Liver (tissue), 8 donors: ENCODE measurements at regions not wholly inside any gene's neighbourhood (a gene's known extent, or its start where the extent isn't known, plus 50 kb on each side); places are given as distances from the start of the nearest gene placed in this dataset.

Source experiments
- DNase-seq: peaks from one replicate; pipeline ENCODE4 v3.0.0-alpha.2; 2017; ENCODE audit warnings: low spot score
- H3K27ac ChIP-seq, 2 donors: one replicate each; pipeline ENCODE4 v1.7.0; 2013; ENCODE audit warnings: inconsistent platforms in 2 of 2, low read length in 2 of 2, control low read depth in 1 of 2, low read depth in 1 of 2, mild to moderate bottlenecking in 1 of 2
- H3K27me3 ChIP-seq, 4 donors: one replicate each; pipeline versions ENCODE4 v1.6.1 to v1.7.0; 2013; ENCODE audit warnings: low read length in 3 of 4, inconsistent platforms in 1 of 4, mild to moderate bottlenecking in 1 of 4, moderate library complexity in 1 of 4; ENCODE audit not compliant: control insufficient read depth in 4 of 4, insufficient read depth in 4 of 4
- H3K36me3 ChIP-seq, 4 donors: one replicate each; pipeline versions ENCODE4 v1.6.1 to v1.7.0; 2013; ENCODE audit warnings: low read length in 3 of 4, mild to moderate bottlenecking in 3 of 4, low read depth in 1 of 4, moderate library complexity in 1 of 4; ENCODE audit not compliant: control insufficient read depth in 4 of 4, insufficient read depth in 3 of 4
- H3K4me1 ChIP-seq, 4 donors: one replicate each; pipeline versions ENCODE4 v1.6.1 to v1.7.0; 2013; ENCODE audit warnings: low read length in 3 of 4, mild to moderate bottlenecking in 3 of 4, moderate library complexity in 1 of 4; ENCODE audit not compliant: control insufficient read depth in 4 of 4, insufficient read depth in 4 of 4
- H3K4me3 ChIP-seq, 3 donors: one replicate each; pipeline versions ENCODE4 v1.6.1 to v1.7.0; 2013; ENCODE audit warnings: low read length in 3 of 3, control low read depth in 1 of 3, low read depth in 1 of 3, mild to moderate bottlenecking in 1 of 3
- H3K9ac ChIP-seq, 2 donors: one replicate each; pipeline ENCODE4 v1.7.0; 2013; ENCODE audit warnings: low read length in 2 of 2, mild to moderate bottlenecking in 2 of 2, moderate library complexity in 2 of 2, control low read depth in 1 of 2, low read depth in 1 of 2
- H3K9me3 ChIP-seq, 4 donors: one replicate each; pipeline versions ENCODE4 v1.6.1 to v1.7.0; 2013; ENCODE audit warnings: low read length in 3 of 4; ENCODE audit not compliant: control insufficient read depth in 4 of 4
- CTCF ChIP-seq: fragments of 150-350 bp; IDR thresholded peaks from 2 replicates; pipeline ENCODE4 v1.5.1; 2017; ENCODE audit warnings: improper control_type of control experiment, low read depth, low read length; ENCODE audit not compliant: missing input control
- EGR1 ChIP-seq, 2 donors: IDR thresholded peaks; 2 replicates each; pipeline ENCODE4 v1.6.1; 2016 to 2018; ENCODE audit warnings: antibody characterized with exemption in 2 of 2, low read depth in 2 of 2
- FOXA1 ChIP-seq: IDR thresholded peaks from 2 replicates; pipeline ENCODE4 v1.6.1; 2016; ENCODE audit warnings: antibody characterized with exemption
- FOXA2 ChIP-seq: IDR thresholded peaks from 2 replicates; pipeline ENCODE4 v1.6.1; 2016; ENCODE audit warnings: antibody characterized with exemption
- GABPA ChIP-seq, 2 donors: IDR thresholded peaks in 1 of 2; conservative IDR thresholded peaks in 1 of 2; 2 replicates each; pipeline ENCODE4 v1.6.1; 2016; ENCODE audit warnings: antibody characterized with exemption in 2 of 2, mild to moderate bottlenecking in 1 of 2, moderate library complexity in 1 of 2
- HNF4A ChIP-seq, 2 donors: conservative IDR thresholded peaks; 2 replicates each; pipeline ENCODE4 v1.6.1; 2016; ENCODE audit warnings: antibody characterized with exemption in 2 of 2, mild to moderate bottlenecking in 2 of 2
- HNF4G ChIP-seq: IDR thresholded peaks from 2 replicates; pipeline ENCODE4 v1.6.1; 2016; ENCODE audit warnings: antibody characterized with exemption
- JUND ChIP-seq, 2 donors: IDR thresholded peaks; 2 replicates each; pipeline ENCODE4 v1.6.1; 2016; ENCODE audit warnings: antibody characterized with exemption in 2 of 2
- MAX ChIP-seq: IDR thresholded peaks from 2 replicates; pipeline ENCODE4 v1.6.1; 2016; ENCODE audit warnings: antibody characterized with exemption
- NR2F2 ChIP-seq: IDR thresholded peaks from 2 replicates; pipeline ENCODE4 v1.6.1; 2016; ENCODE audit warnings: antibody characterized with exemption
- RAD21 ChIP-seq, 2 donors: IDR thresholded peaks; 2 replicates each; pipeline ENCODE4 v1.6.1; 2016; ENCODE audit warnings: antibody characterized with exemption in 2 of 2, mild to moderate bottlenecking in 2 of 2
- REST ChIP-seq: IDR thresholded peaks from 2 replicates; pipeline ENCODE4 v1.6.1; 2016; ENCODE audit warnings: antibody characterized with exemption, mild to moderate bottlenecking
- RXRA ChIP-seq, 2 donors: IDR thresholded peaks; 2 replicates each; pipeline ENCODE4 v1.6.1; 2017 to 2018; ENCODE audit warnings: antibody characterized with exemption in 2 of 2, mild to moderate bottlenecking in 1 of 2
- SP1 ChIP-seq: IDR thresholded peaks from 2 replicates; pipeline ENCODE4 v1.6.1; 2018; ENCODE audit warnings: antibody characterized with exemption, mild to moderate bottlenecking
- TAF1 ChIP-seq: conservative IDR thresholded peaks from 2 replicates; pipeline ENCODE4 v1.6.1; 2016; ENCODE audit warnings: antibody characterized with exemption, mild to moderate bottlenecking
- ZBTB33 ChIP-seq: IDR thresholded peaks from 2 replicates; pipeline ENCODE4 v1.6.1; 2016; ENCODE audit warnings: antibody characterized with exemption
- WGBS: extraction: QIAGEN DNeasy Blood & Tissue Kit; methylation state at CpG from one replicate; pipeline ENCODE4 v1.1.7; 2013; 5-methylcytosine and 5-hydroxymethylcytosine counted together
- donor health status: healthy.
- donor health status: healthy.
- donor health status: healthy.
- donor health status: healthy.
- donor health status: healthy.

- Histone ChIP-seq H3K9me3 (no peaks in the 10 kb centered on the region), H3K4me3 (no peak overlapping the region), H3K4me1 (no peaks in the 10 kb centered on the region), H3K36me3 (peaks cover 0 to 2% (median 0%) of the 10 kb centered on the region in 4 donors), H3K27ac (no peak overlapping the region), H3K27me3 (no peaks in the 10 kb centered on the region), H3K9ac (no peak overlapping the region)
- TF ChIP-seq JUND (IDR thresholded peaks at IDR 0.05) = no peak
- no peak for TF ChIP-seq EGR1 (IDR thresholded peaks at IDR 0.05; ENCODE audit: low read depth in 2 of 2)
- TF ChIP-seq SP1 = no peak
- WGBS = 81% methylated on average over 8 of the region's 8 CpGs
- DNase-seq = no peak
Observed at GRCh38 chr13:73741111-73741510, 393.1 kb downstream of the KLF12 start.

DNA sequence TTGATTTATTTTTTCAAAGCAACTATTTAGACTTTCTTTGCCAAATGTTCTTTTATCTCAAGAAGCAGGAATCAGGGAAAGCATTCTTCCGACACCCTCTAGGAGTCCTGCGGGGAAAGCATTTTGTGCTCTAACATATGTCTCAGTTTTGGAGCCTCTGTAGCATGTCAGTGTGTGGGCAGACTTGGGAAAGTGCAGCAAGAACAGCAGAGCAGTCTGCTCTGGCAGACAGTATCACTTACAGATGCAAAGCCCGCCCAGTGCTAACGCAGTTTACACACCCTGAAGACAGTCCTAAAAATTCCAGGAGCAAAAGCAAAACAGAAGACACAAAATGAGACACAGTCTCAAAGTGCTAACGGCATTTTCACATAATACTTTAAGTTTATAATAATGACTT is 393.5 kb downstream of the KLF12 start:
- Histone ChIP-seq H3K9me3 (no peaks in the 10 kb centered on the region), H3K27ac (no peak overlapping the region), H3K4me3 (no peak overlapping the region), H3K9ac (no peak overlapping the region), H3K27me3 (no peaks in the 10 kb centered on the region), H3K36me3 (peaks cover 0 to 2% (median 0%) of the 10 kb centered on the region in 4 donors), H3K4me1 (no peaks in the 10 kb centered on the region)
- no peak for TF ChIP-seq GABPA (IDR thresholded peaks at IDR 0.05 in 1 of 2, conservative IDR thresholded peaks at IDR 0.05 in 1 of 2)
- no peak for TF ChIP-seq TAF1
- no peak for TF ChIP-seq NR2F2
- TF ChIP-seq HNF4A (conservative IDR thresholded peaks at IDR 0.05) = no peak
- TF ChIP-seq MAX = no peak
- TF ChIP-seq HNF4G = no peak
- TF ChIP-seq REST = no peak
- no peak for TF ChIP-seq FOXA1
- TF ChIP-seq RAD21 (IDR thresholded peaks at IDR 0.05) = no peak
- no peak for TF ChIP-seq RXRA (IDR thresholded peaks at IDR 0.05)
- TF ChIP-seq EGR1 (IDR thresholded peaks at IDR 0.05; ENCODE audit: low read depth in 2 of 2) = no peak
- no peak for TF ChIP-seq ZBTB33
- TF ChIP-seq JUND (IDR thresholded peaks at IDR 0.05) = no peak
- TF ChIP-seq FOXA2 = no peak
- WGBS = 90% methylated on average over 5 of the region's 5 CpGs
- no peak for DNase-seq

DNA sequence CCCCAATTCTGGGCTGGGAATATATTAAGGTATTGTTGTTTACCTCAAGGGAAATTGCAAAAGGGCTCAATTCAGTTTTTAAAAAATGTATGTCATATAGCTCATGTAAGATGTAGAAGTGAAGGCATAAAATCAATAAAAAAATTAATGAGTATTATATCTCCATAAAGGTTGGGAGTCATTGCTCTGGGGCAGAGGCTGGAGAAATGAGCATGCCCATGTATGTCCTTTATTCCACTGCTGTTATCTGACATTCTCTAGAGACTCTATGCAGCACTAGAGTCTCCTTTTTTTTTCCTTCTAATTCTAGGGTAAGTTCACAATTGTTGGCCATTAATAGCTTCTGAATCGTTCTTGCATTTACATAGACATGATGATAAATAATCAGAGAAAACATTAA is 394.8 kb downstream of the KLF12 start:
- Histone ChIP-seq H3K4me3 (no peak overlapping the region), H3K27me3 (no peaks in the 10 kb centered on the region), H3K27ac (no peak overlapping the region), H3K36me3 (no peaks in the 10 kb centered on the region), H3K9me3 (no peaks in the 10 kb centered on the region), H3K9ac (no peak overlapping the region), H3K4me1 (no peaks in the 10 kb centered on the region)
- TF ChIP-seq NR2F2 (no peak), EGR1 (IDR thresholded peaks at IDR 0.05; ENCODE audit: low read depth in 2 of 2) (no peak), RXRA (IDR thresholded peaks at IDR 0.05) (no peak), ZBTB33 (no peak), SP1 (no peak), CTCF (no peak)
- DNase-seq = no peak
- 63% methylated on average over 1 of the region's 1 CpG for WGBS
